Ovary (tissue), 7 donors: ENCODE measurements at regions not wholly inside any gene's neighbourhood (a gene's known extent, or its start where the extent isn't known, plus 50 kb on each side); places are given as distances from the start of the nearest gene placed in this dataset.

Experiments used
- DNase-seq, 5 donors: peaks; one replicate each; pipeline ENCODE4 v3.0.0-alpha.2; 2019 to 2020
- H3K27ac ChIP-seq, 2 donors: fragments of 200-600 bp; one replicate each; pipeline versions ENCODE4 v1.5.1 to v1.8.0; 2019 to 2022
- H3K27me3 ChIP-seq: fragments of 200-600 bp; one replicate; pipeline ENCODE4 v1.8.0; 2022
- H3K36me3 ChIP-seq: fragments of 200-600 bp; sonication (generic); one replicate; pipeline ENCODE4 v1.5.1; 2019
- H3K4me1 ChIP-seq: one replicate; pipeline ENCODE4 v1.8.1; 2013; ENCODE audit warnings: mild to moderate bottlenecking, moderate library complexity; ENCODE audit not compliant: insufficient read depth
- H3K4me3 ChIP-seq: fragments of 200-600 bp; sonication (generic); one replicate; pipeline ENCODE4 v1.5.1; 2017
- H3K9me3 ChIP-seq, 2 donors: fragments of 200-600 bp in 1 of 2; sonication (generic) in 1 of 2; one replicate each; pipeline versions ENCODE4 v1.5.1 to v1.8.1; 2013 to 2019; ENCODE audit warnings: mild to moderate bottlenecking in 1 of 2, moderate library complexity in 1 of 2
- CTCF ChIP-seq, 3 donors: fragments of 450-650 bp in 2 of 3; fragments of 200-600 bp in 1 of 3; IDR thresholded peaks; one replicate each; pipeline versions ENCODE4 v1.5.1 to v1.8.0; 2016 to 2022; ENCODE audit warnings: antibody characterized with exemption in 3 of 3, mild to moderate bottlenecking in 1 of 3
- EP300 ChIP-seq: sonication (generic); formaldehyde crosslinking; IDR thresholded peaks from one replicate; pipeline ENCODE4 v1.6.1; 2017; ENCODE audit warnings: antibody characterized with exemption
- POLR2A ChIP-seq: fragments of 450-650 bp; IDR thresholded peaks from one replicate; pipeline ENCODE4 v1.6.1; 2017; ENCODE audit warnings: antibody characterized with exemption, mild to moderate bottlenecking, moderate library complexity
- WGBS, 3 donors: extraction: QIAGEN DNeasy Blood & Tissue Kit in 1 of 3; methylation state at CpG; one replicate each; pipeline versions ENCODE4 v1.1.5 to v1.1.7; 2013 to 2017; 5-methylcytosine and 5-hydroxymethylcytosine counted together
- intact Hi-C, 4 donors: fragments of 100-400 bp; cut with DNase I; formaldehyde crosslinking; loops; one replicate each; pipeline versions ENCODE4 v1.11.0 to v1.15.1; 2022 to 2023
- donor health status: DM: no; HTN: no; CAD: no; lungs with moderate emphysema.
- donor health status: DM: no; HTN: no; CAD: no.
- donor health status: Bipolar disorder and iron deficiency.
- donor health status: DM: no; HTN: no; CAD: no.
- donor health status: DM: yes; HTN: yes; CAD: no.

- no peak for DNase-seq
- no peak overlapping the region for H3K27ac ChIP-seq
- intact Hi-C loops: no loop called here
- 91 to 96% (median 95%) methylated on average over 7 of the region's 7 CpGs for WGBS, 3 donors
- H3K27me3 ChIP-seq: no peaks in the 10 kb centered on the region
- no peaks in the 10 kb centered on the region for H3K36me3 ChIP-seq
- no peaks in the 10 kb centered on the region for H3K4me1 ChIP-seq
- no peak overlapping the region for H3K4me3 ChIP-seq
- H3K9me3 ChIP-seq: no peaks in the 10 kb centered on the region
- no peak for TF ChIP-seq CTCF (IDR thresholded peaks at IDR 0.05)
- TF ChIP-seq EP300: no peak
- no peak for TF ChIP-seq POLR2A
These were observed 845.8 kb downstream of the PDHA2 start for GRCh38 chr4:96685691-96686090.

GRCh38 chr4:96691521-96691920, 851.6 kb downstream of the PDHA2 start:
- Histone ChIP-seq H3K4me3 (no peak overlapping the region), H3K4me1 (no peaks in the 10 kb centered on the region), H3K9me3 (no peaks in the 10 kb centered on the region), H3K36me3 (no peaks in the 10 kb centered on the region), H3K27ac (no peak overlapping the region), H3K27me3 (no peaks in the 10 kb centered on the region)
- TF ChIP-seq EP300 (no peak), POLR2A (no peak), CTCF (IDR thresholded peaks at IDR 0.05) (no peak)
- 88 to 92% (median 91%) methylated on average over 5 of the region's 5 CpGs for WGBS, 3 donors
- intact Hi-C loops: no loop called here
- no peak for DNase-seq

GRCh38 chr4:96698831-96699230, 858.9 kb downstream of the PDHA2 start:
- Histone ChIP-seq H3K27me3 (no peaks in the 10 kb centered on the region), H3K4me1 (no peaks in the 10 kb centered on the region), H3K36me3 (no peaks in the 10 kb centered on the region), H3K27ac (no peak overlapping the region), H3K9me3 (no peaks in the 10 kb centered on the region), H3K4me3 (no peak overlapping the region)
- no peak for DNase-seq
- intact Hi-C loops: no loop called here
- WGBS, 3 donors: 60 to 66% (median 65%) methylated on average over 2 of the region's 2 CpGs
- no peak for TF ChIP-seq EP300

- intact Hi-C loops: no loop called here
- 75 to 88% (median 87%) methylated on average over 2 of the region's 2 CpGs for WGBS, 3 donors
- no peaks in the 10 kb centered on the region for H3K4me1 ChIP-seq
- no peaks in the 10 kb centered on the region for H3K9me3 ChIP-seq
- H3K4me3 ChIP-seq: no peak overlapping the region
- TF ChIP-seq CTCF (IDR thresholded peaks at IDR 0.05) (no peak), EP300 (no peak), POLR2A (no peak)
- no peaks in the 10 kb centered on the region for H3K27me3 ChIP-seq
- no peak overlapping the region for H3K27ac ChIP-seq
- H3K36me3 ChIP-seq: no peaks in the 10 kb centered on the region
- no peak for DNase-seq
These were observed 863.4 kb downstream of the PDHA2 start for GRCh38 chr4:96703265-96703664.

- Histone ChIP-seq H3K4me3 (no peak overlapping the region), H3K9me3 (no peaks in the 10 kb centered on the region), H3K36me3 (no peaks in the 10 kb centered on the region), H3K27ac (no peak overlapping the region), H3K4me1 (no peaks in the 10 kb centered on the region), H3K27me3 (no peaks in the 10 kb centered on the region)
- TF ChIP-seq EP300: no peak
- no peak for TF ChIP-seq POLR2A
- no peak for TF ChIP-seq CTCF (IDR thresholded peaks at IDR 0.05)
- no peak for DNase-seq
- 89 to 96% (median 94%) methylated on average over 1 of the region's 1 CpG for WGBS, 3 donors
- intact Hi-C loops: no loop called here
These were observed 868.9 kb downstream of the PDHA2 start for GRCh38 chr4:96708766-96709165.
